ENCODE measurements at regions not wholly inside any gene's neighbourhood (a gene's known extent, or its start where the extent isn't known, plus 50 kb on each side); places are given as distances from the start of the nearest gene placed in this dataset.

GRCh38 chr6:71524201-71524600, 235.6 kb downstream of the OGFRL1 start:
- TF ChIP-seq CTCF (IDR thresholded peaks at IDR 0.05 in 2 of 3, conservative IDR thresholded peaks at IDR 0.05 in 1 of 3; ENCODE audit: borderline replicate concordance in 1 of 3, insufficient read depth in 1 of 3, low read depth in 2 of 3, low read length in 2 of 3) (no peak), EZH2phosphoT487 (IDR thresholded peaks at IDR 0.05; ENCODE audit: borderline replicate concordance) (no peak), FOSL1 (IDR thresholded peaks at IDR 0.05; ENCODE audit: low read depth) (no peak), REST (IDR thresholded peaks at IDR 0.05; ENCODE audit: low read depth) (no peak)
- TF ChIP-seq, protein P1, sequence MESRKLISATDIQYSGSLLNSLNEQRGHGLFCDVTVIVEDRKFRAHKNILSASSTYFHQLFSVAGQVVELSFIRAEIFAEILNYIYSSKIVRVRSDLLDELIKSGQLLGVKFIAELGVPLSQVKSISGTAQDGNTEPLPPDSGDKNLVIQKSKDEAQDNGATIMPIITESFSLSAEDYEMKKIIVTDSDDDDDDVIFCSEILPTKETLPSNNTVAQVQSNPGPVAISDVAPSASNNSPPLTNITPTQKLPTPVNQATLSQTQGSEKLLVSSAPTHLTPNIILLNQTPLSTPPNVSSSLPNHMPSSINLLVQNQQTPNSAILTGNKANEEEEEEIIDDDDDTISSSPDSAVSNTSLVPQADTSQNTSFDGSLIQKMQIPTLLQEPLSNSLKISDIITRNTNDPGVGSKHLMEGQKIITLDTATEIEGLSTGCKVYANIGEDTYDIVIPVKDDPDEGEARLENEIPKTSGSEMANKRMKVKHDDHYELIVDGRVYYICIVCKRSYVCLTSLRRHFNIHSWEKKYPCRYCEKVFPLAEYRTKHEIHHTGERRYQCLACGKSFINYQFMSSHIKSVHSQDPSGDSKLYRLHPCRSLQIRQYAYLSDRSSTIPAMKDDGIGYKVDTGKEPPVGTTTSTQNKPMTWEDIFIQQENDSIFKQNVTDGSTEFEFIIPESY (IDR thresholded peaks at IDR 0.05; ENCODE audit: extremely low read depth, insufficient replicate concordance, low read length), result no peak

Data from HCT116 (cell line).